MM.1S (cell line): ENCODE measurements at regions not wholly inside any gene's neighbourhood (a gene's known extent, or its start where the extent isn't known, plus 50 kb on each side); places are given as distances from the start of the nearest gene placed in this dataset.
"Not testable (repeated sequence)": the region's sequence is repeated elsewhere in the genome, so short reads cannot be mapped to it uniquely, and the experiment has no call there.

Experiments used
- DNase-seq: peaks from one replicate; pipeline ENCODE4 v3.0.0-alpha.2; 2015
- H2AFZ ChIP-seq: fragments of 300-600 bp; sonication (generic); 2 replicates; pipeline ENCODE4 v1.6.0; 2016; ENCODE audit warnings: antibody characterized with exemption, low read length
- H3F3A ChIP-seq: fragments of 300-600 bp; sonication (generic); 2 replicates; pipeline ENCODE4 v1.6.1; 2016; ENCODE audit warnings: mild to moderate bottlenecking, antibody characterized with exemption, low read length, moderate library complexity, mixed read lengths; ENCODE audit not compliant: insufficient read depth
- H3K27ac ChIP-seq: fragments of 300-600 bp; sonication (generic); 2 replicates; pipeline ENCODE4 v1.5.1; 2016; ENCODE audit warnings: mild to moderate bottlenecking, low read length
- H3K27me3 ChIP-seq: fragments of 300-600 bp; sonication (generic); replicated peaks from 2 replicates; pipeline ENCODE4 v1.6.0; 2016; ENCODE audit warnings: low read length; ENCODE audit not compliant: insufficient read depth
- H3K36me3 ChIP-seq: fragments of 300-600 bp; sonication (generic); replicated peaks from 2 replicates; pipeline ENCODE4 v1.6.1; 2016; ENCODE audit warnings: mild to moderate bottlenecking, low read length, mixed read lengths; ENCODE audit not compliant: insufficient read depth
- H3K4me1 ChIP-seq: fragments of 300-600 bp; sonication (generic); 2 replicates; pipeline ENCODE4 v1.6.1; 2016; ENCODE audit warnings: low read length, mixed read lengths
- H3K4me2 ChIP-seq: fragments of 300-600 bp; sonication (generic); 2 replicates; pipeline ENCODE4 v1.6.0; 2016; ENCODE audit warnings: low read depth, low read length
- H3K4me3 ChIP-seq: fragments of 300-600 bp; sonication (generic); 2 replicates; pipeline ENCODE4 v1.5.1; 2016; ENCODE audit warnings: low read length, mixed read lengths
- H3K79me2 ChIP-seq: fragments of 300-600 bp; sonication (generic); 2 replicates; pipeline ENCODE4 v1.6.1; 2016; ENCODE audit warnings: mixed run types, low read length, mixed read lengths
- H3K9ac ChIP-seq: fragments of 300-600 bp; sonication (generic); 2 replicates; pipeline ENCODE4 v1.6.1; 2016; ENCODE audit warnings: low read length, mixed read lengths
- H3K9me2 ChIP-seq: fragments of 300-600 bp; sonication (generic); replicated peaks from 2 replicates; pipeline ENCODE4 v1.6.1; 2016; ENCODE audit warnings: mild to moderate bottlenecking, low read length, mixed read lengths; ENCODE audit not compliant: insufficient read depth
- H3K9me3 ChIP-seq: fragments of 300-600 bp; sonication (generic); replicated peaks from 2 replicates; pipeline ENCODE4 v1.6.1; 2016; ENCODE audit warnings: mild to moderate bottlenecking, low read length, mixed read lengths; ENCODE audit not compliant: insufficient read depth
- H4K20me1 ChIP-seq: fragments of 300-600 bp; sonication (generic); 2 replicates; pipeline ENCODE4 v1.6.1; 2016; ENCODE audit warnings: mild to moderate bottlenecking, low read length, moderate library complexity, mixed read lengths; ENCODE audit not compliant: insufficient read depth
- CTCF ChIP-seq: fragments of 300-600 bp; sonication (generic); IDR thresholded peaks from 2 replicates; pipeline ENCODE4 v1.5.1; 2016; ENCODE audit warnings: antibody characterized with exemption, low read length, mixed read lengths
- EZH2 ChIP-seq: fragments of 300-600 bp; sonication (generic); optimal IDR thresholded peaks from 2 replicates; pipeline ENCODE3; 2017; ENCODE audit warnings: low read depth, mild to moderate bottlenecking, antibody characterized with exemption, low read length, mixed read lengths
- EZH2phosphoT487 ChIP-seq: fragments of 300-600 bp; sonication (generic); IDR thresholded peaks from 2 replicates; pipeline ENCODE4 v1.6.1; 2018; ENCODE audit warnings: antibody characterized with exemption, low read length

- no peaks in the 10 kb centered on the region for H3K36me3 ChIP-seq
- H3K79me2 ChIP-seq = no peaks in the 10 kb centered on the region
- H3K27me3 ChIP-seq = no peaks in the 10 kb centered on the region
- no peaks in the 10 kb centered on the region for H3K9me2 ChIP-seq
- no peak overlapping the region for H3K9ac ChIP-seq
- H3K9me3 ChIP-seq = no peaks in the 10 kb centered on the region
- H3K27ac ChIP-seq = no peak overlapping the region
- DNase-seq = no peak
- no peaks in the 10 kb centered on the region for H4K20me1 ChIP-seq
- no peak overlapping the region for H3K4me3 ChIP-seq
- H3K4me2 ChIP-seq = no peak overlapping the region
- TF ChIP-seq CTCF = no peak
- TF ChIP-seq EZH2phosphoT487 = no peak
- H2AFZ ChIP-seq = no peak overlapping the region
- H3K4me1 ChIP-seq = no peaks in the 10 kb centered on the region
- no peaks in the 10 kb centered on the region for H3F3A ChIP-seq
Measured at GRCh38 chr6:116997496-116997895, 120.5 kb downstream of the RFX6 start.

GRCh38 chr6:117007659-117008058 is 130.6 kb downstream of the RFX6 start:
- Histone ChIP-seq H3K4me2 (peak overlapping the region; percentile 80), H3K9me3 (no peaks in the 10 kb centered on the region), H3K79me2 (no peaks in the 10 kb centered on the region), H3K36me3 (no peaks in the 10 kb centered on the region), H3F3A (peaks cover 28% of the 10 kb centered on the region), H3K4me1 (peaks cover 25% of the 10 kb centered on the region), H2AFZ (peak overlapping the region; percentile 64), H3K27ac (peak overlapping the region; percentile 92), H3K9ac (peak overlapping the region; percentile 33; the same call in 1 of the 2 replicates), H3K4me3 (0 out of 2 replicates have a peak overlapping the region, but pooled peaks have one; percentile 19), H3K9me2 (no peaks in the 10 kb centered on the region), H3K27me3 (no peaks in the 10 kb centered on the region), H4K20me1 (no peaks in the 10 kb centered on the region)
- TF ChIP-seq EZH2phosphoT487 = no peak
- TF ChIP-seq EZH2 = no peak
- no peak for TF ChIP-seq CTCF
- DNase-seq = no peak

DNA sequence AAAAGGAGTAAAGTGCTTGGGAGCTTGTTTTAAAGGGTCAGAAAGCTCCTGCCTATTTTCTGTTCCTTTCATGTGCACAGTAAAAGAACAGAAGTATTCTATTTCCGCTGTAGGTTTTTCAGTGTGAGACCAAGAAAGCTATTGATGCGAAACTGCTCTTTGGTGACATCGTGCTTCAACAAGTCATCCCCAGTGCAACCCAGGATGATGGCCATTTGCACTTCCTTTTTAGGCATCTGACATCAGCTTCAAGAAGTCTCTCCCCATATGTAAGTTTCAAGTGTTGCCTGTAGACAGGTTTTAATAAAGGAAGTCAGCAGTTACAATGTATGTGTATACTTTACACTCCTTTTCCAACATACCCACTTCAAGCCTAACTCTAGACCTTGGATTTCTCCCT is 131.6 kb downstream of the RFX6 start:
- Histone ChIP-seq H2AFZ (peak overlapping the region; percentile 86), H3K4me2 (peak overlapping the region; percentile 80), H3K27ac (peak overlapping the region; percentile 92), H3F3A (peaks cover 28% of the 10 kb centered on the region), H3K27me3 (no peaks in the 10 kb centered on the region), H3K4me3 (peak overlapping the region; percentile 54), H3K9ac (peak overlapping the region; percentile 56), H3K4me1 (peaks cover 25% of the 10 kb centered on the region), H3K79me2 (no peaks in the 10 kb centered on the region), H4K20me1 (no peaks in the 10 kb centered on the region), H3K9me2 (no peaks in the 10 kb centered on the region), H3K36me3 (no peaks in the 10 kb centered on the region), H3K9me3 (no peaks in the 10 kb centered on the region)
- DNase-seq = peak; percentile 91
- TF ChIP-seq CTCF = no peak
- TF ChIP-seq EZH2 = no peak
- no peak for TF ChIP-seq EZH2phosphoT487

DNA sequence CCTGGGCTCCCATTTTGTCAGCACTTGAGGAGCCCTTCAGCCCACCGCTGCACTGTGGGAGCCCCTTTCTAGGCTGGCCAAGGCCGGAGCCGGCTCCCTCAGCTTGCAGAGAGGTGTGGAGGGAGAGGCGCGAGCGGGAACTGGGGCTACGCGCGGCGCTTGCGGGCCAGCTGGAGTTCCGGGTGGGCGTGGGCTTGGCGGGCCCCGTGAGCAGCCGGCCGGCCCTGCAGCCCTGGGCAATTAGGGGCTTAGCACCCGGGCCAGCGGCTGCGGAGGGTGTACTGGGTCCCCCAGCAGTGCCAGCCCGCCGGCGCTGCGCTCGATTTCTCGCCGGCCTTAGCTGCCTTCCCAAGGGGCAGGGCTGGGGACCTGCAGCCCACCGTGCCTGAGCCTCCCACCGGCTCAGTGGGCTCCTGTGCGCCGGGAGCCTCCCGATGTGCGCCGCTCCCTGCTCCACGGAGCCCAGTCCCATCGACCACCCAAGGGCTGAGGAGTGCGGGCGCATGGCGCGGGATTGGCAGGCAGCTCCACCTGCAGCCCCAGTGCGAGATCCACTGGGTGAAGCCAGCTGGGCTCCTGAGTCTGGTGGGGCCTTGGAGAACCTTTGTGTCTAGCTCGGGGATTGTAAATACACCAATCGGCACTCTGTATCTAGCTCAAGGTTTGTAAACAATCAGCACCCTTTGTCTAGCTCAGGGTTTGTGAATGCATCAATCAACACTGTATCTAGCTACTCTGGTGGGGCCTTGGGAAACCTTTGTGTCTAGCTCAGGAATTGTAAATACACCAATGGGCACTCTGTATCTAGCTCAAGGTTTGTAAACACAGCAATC is 137.8 kb downstream of the RFX6 start:
- DNase-seq, H3K9me3 ChIP-seq, H3K9me2 ChIP-seq, H2AFZ ChIP-seq, H3K79me2 ChIP-seq, H3K36me3 ChIP-seq, H3K9ac ChIP-seq, H3K4me1 ChIP-seq, H3F3A ChIP-seq, H4K20me1 ChIP-seq, H3K4me3 ChIP-seq, H3K27ac ChIP-seq, H3K4me2 ChIP-seq, H3K27me3 ChIP-seq: not testable (repeated sequence)

DNA sequence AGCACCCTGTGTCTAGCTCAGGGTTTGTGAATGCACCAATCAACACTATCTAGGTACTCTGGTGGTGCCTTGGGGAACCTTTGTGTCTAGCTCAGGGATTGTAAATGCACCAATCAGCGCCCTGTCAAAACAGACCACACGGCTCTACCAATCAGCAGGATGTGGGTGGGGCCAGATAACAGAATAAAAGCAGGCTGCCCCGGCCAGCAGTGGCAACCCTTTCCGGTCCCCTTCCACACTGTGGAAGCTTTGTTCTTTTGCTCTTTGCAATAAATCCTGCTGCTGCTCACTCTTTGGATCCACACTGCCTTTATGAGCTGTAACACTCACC is 138.4 kb downstream of the RFX6 start:
- H3K27ac ChIP-seq, H3K79me2 ChIP-seq, H3K27me3 ChIP-seq, H3K4me3 ChIP-seq, H3K4me2 ChIP-seq, H4K20me1 ChIP-seq, H2AFZ ChIP-seq, H3K9ac ChIP-seq, H3K36me3 ChIP-seq, H3K4me1 ChIP-seq, DNase-seq, H3K9me3 ChIP-seq, H3K9me2 ChIP-seq, H3F3A ChIP-seq: not testable (repeated sequence)
